PC-3 (cell line): ENCODE measurements at regions not wholly inside any gene's neighbourhood (a gene's known extent, or its start where the extent isn't known, plus 50 kb on each side); places are given as distances from the start of the nearest gene placed in this dataset.

Experiments
- ATAC-seq: fragments of 200-7000 bp; cut with Tn5 transposase; 2 replicates; pipeline ENCODE4 v1.9.1; 2020; ENCODE audit warnings: mild to moderate bottlenecking, moderate library complexity
- BruUV-seq: library from RNA; stranded (reverse); fragments of 400-500 nt; replicated peaks from 2 replicates; lab custom pipeline; 2021; lab: Mats Ljungman, UMichigan
- CTCF ChIA-PET: fragments of 300-600 bp; sonication (Branson Sonifier 250); formaldehyde crosslinking; loops from one replicate; lab custom pipeline; 2022; ENCODE audit warnings: antibody characterized with exemption; lab: Charles Lee
- POLR2A ChIA-PET: fragments of 300-600 bp; sonication (Branson Sonifier 250); formaldehyde crosslinking; loops from one replicate; lab custom pipeline; 2022; ENCODE audit warnings: antibody characterized with exemption; ENCODE audit not compliant: unreplicated experiment; lab: Charles Lee
- DNase-seq: peaks from one replicate; pipeline ENCODE4 v3.0.0-alpha.2; 2015
- H2AFZ ChIP-seq: fragments of 300-600 bp; sonication (generic); 2 replicates; pipeline ENCODE4 v1.6.0; 2016; ENCODE audit warnings: antibody characterized with exemption, low read length
- H3F3A ChIP-seq: fragments of 300-600 bp; sonication (generic); one replicate; pipeline ENCODE4 v1.6.0; 2017; ENCODE audit warnings: antibody characterized with exemption, low read length, control low read depth, mild to moderate bottlenecking; ENCODE audit not compliant: unreplicated experiment
- H3K27ac ChIP-seq: fragments of 300-600 bp; sonication (generic); 2 replicates; pipeline ENCODE4 v1.5.1; 2016; ENCODE audit warnings: mild to moderate bottlenecking, low read length
- H3K27me3 ChIP-seq: fragments of 300-600 bp; sonication (generic); 2 replicates; pipeline ENCODE4 v1.6.1; 2016; ENCODE audit warnings: low read length, mixed read lengths
- H3K36me3 ChIP-seq: fragments of 300-600 bp; sonication (generic); 2 replicates; pipeline ENCODE4 v1.6.1; 2016; ENCODE audit warnings: low read depth, mixed run types, low read length, mixed read lengths
- H3K4me1 ChIP-seq: fragments of 300-600 bp; sonication (generic); 2 replicates; pipeline ENCODE4 v1.5.1; 2016; ENCODE audit warnings: low read length; ENCODE audit not compliant: insufficient read depth
- H3K4me2 ChIP-seq: fragments of 300-600 bp; sonication (generic); 2 replicates; pipeline ENCODE4 v1.6.0; 2016; ENCODE audit warnings: low read length
- H3K4me3 ChIP-seq: fragments of 300-600 bp; sonication (generic); 2 replicates; pipeline ENCODE4 v1.5.1; 2016; ENCODE audit warnings: mild to moderate bottlenecking, low read length, mixed read lengths
- H3K79me2 ChIP-seq: fragments of 300-600 bp; sonication (generic); 2 replicates; pipeline ENCODE4 v1.6.1; 2017; ENCODE audit warnings: low read length, mixed read lengths
- H3K9ac ChIP-seq: fragments of 300-600 bp; sonication (generic); 2 replicates; pipeline ENCODE4 v1.6.0; 2016; ENCODE audit warnings: mild to moderate bottlenecking, low read length
- H3K9me2 ChIP-seq: fragments of 300-600 bp; sonication (generic); replicated peaks from 2 replicates; pipeline ENCODE4 v1.6.1; 2016; ENCODE audit warnings: mixed run types, low read length, mixed read lengths
- H3K9me3 ChIP-seq: fragments of 300-600 bp; sonication (generic); 2 replicates; pipeline ENCODE4 v1.6.1; 2016; ENCODE audit warnings: low read length, mixed read lengths
- H4K20me1 ChIP-seq: fragments of 300-600 bp; sonication (generic); 2 replicates; pipeline ENCODE4 v1.6.1; 2016; ENCODE audit warnings: low read length, mixed read lengths
- EZH2 ChIP-seq: fragments of 300-600 bp; sonication (generic); IDR thresholded peaks from one replicate; pipeline ENCODE4 v1.6.1; 2017; ENCODE audit warnings: antibody characterized with exemption, mild to moderate bottlenecking, low read length; ENCODE audit not compliant: unreplicated experiment
- EZH2phosphoT487 ChIP-seq: fragments of 300-600 bp; sonication (generic); IDR thresholded peaks from 2 replicates; pipeline ENCODE4 v1.6.1; 2018; ENCODE audit warnings: mild to moderate bottlenecking, antibody characterized with exemption, low read length, borderline replicate concordance
- intact Hi-C: fragments of 100-400 bp; cut with micrococcal nuclease; formaldehyde crosslinking; loops from 2 replicates; pipeline ENCODE4 v1.9.0; 2023
- TF ChIP-seq, protein P1 (sequence below): fragments of 300-600 bp; sonication (generic); conservative IDR thresholded peaks from 2 replicates; pipeline ENCODE4 v1.5.1; 2017; ENCODE audit warnings: antibody characterized with exemption, low read depth, mild to moderate bottlenecking, low read length

- no peaks in the 10 kb centered on the region for H4K20me1 ChIP-seq
- ChIA-PET CTCF (no interaction called here), POLR2A (no interaction called here)
- no peaks in the 10 kb centered on the region for H3K79me2 ChIP-seq
- intact Hi-C loops, result no loop called here
- H3K9ac ChIP-seq, result no peak overlapping the region
- H3K9me2 ChIP-seq, result no peaks in the 10 kb centered on the region
- H3K4me3 ChIP-seq, result no peak overlapping the region
- ATAC-seq, result no peak
- DNase-seq, result no peak
- H3K4me1 ChIP-seq, result no peaks in the 10 kb centered on the region
- H2AFZ ChIP-seq, result no peak overlapping the region
- H3F3A ChIP-seq, result no peaks in the 10 kb centered on the region
- BruUV-seq, result no TSS peak
- H3K27me3 ChIP-seq, result no peaks in the 10 kb centered on the region
- TF ChIP-seq EZH2phosphoT487 (no peak), EZH2 (no peak)
- TF ChIP-seq, protein P1, sequence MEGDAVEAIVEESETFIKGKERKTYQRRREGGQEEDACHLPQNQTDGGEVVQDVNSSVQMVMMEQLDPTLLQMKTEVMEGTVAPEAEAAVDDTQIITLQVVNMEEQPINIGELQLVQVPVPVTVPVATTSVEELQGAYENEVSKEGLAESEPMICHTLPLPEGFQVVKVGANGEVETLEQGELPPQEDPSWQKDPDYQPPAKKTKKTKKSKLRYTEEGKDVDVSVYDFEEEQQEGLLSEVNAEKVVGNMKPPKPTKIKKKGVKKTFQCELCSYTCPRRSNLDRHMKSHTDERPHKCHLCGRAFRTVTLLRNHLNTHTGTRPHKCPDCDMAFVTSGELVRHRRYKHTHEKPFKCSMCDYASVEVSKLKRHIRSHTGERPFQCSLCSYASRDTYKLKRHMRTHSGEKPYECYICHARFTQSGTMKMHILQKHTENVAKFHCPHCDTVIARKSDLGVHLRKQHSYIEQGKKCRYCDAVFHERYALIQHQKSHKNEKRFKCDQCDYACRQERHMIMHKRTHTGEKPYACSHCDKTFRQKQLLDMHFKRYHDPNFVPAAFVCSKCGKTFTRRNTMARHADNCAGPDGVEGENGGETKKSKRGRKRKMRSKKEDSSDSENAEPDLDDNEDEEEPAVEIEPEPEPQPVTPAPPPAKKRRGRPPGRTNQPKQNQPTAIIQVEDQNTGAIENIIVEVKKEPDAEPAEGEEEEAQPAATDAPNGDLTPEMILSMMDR, result no peak
- no peaks in the 10 kb centered on the region for H3K9me3 ChIP-seq
- no peaks in the 10 kb centered on the region for H3K36me3 ChIP-seq
- no peak overlapping the region for H3K4me2 ChIP-seq
- H3K27ac ChIP-seq, result no peak overlapping the region
Measured at GRCh38 chr12:17142856-17143255, 536.9 kb upstream of the LMO3 start.

DNA sequence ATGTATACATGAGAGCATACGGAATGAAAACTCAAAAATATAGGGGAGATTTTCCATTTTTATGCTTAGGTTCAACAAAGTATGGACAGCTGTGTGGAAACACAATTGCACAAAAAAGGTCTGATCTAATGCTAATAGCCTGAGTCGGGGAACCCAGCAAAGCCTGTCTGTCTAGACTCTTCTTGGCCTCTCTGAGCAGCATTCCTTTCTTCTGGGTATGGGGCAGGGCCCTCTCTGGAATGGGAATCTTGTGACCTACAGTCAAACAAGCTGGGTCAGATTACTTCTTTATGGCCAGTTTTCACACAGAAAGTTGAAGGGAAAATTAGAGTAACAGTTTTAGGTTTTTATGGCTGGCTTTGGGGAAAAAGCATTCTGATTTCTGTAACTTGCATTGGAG, 534.0 kb upstream of the LMO3 start:
- H2AFZ ChIP-seq, result no peak overlapping the region
- H3K9ac ChIP-seq, result no peak overlapping the region
- H4K20me1 ChIP-seq, result no peaks in the 10 kb centered on the region
- no TSS peak for BruUV-seq
- no peaks in the 10 kb centered on the region for H3K9me2 ChIP-seq
- no peak for TF ChIP-seq EZH2phosphoT487
- TF ChIP-seq, protein P1, result no peak
- no peak for TF ChIP-seq EZH2
- no peaks in the 10 kb centered on the region for H3F3A ChIP-seq
- H3K4me1 ChIP-seq, result no peaks in the 10 kb centered on the region
- ATAC-seq (no peak), DNase-seq (peak; percentile 33)
- H3K9me3 ChIP-seq, result no peaks in the 10 kb centered on the region
- intact Hi-C loops, result no loop called here
- H3K27ac ChIP-seq, result no peak overlapping the region
- CTCF ChIA-PET, result no interaction called here
- POLR2A ChIA-PET, result no interaction called here
- no peak overlapping the region for H3K4me3 ChIP-seq
- H3K36me3 ChIP-seq, result no peaks in the 10 kb centered on the region
- no peaks in the 10 kb centered on the region for H3K79me2 ChIP-seq
- H3K4me2 ChIP-seq, result no peak overlapping the region
- no peaks in the 10 kb centered on the region for H3K27me3 ChIP-seq

DNA sequence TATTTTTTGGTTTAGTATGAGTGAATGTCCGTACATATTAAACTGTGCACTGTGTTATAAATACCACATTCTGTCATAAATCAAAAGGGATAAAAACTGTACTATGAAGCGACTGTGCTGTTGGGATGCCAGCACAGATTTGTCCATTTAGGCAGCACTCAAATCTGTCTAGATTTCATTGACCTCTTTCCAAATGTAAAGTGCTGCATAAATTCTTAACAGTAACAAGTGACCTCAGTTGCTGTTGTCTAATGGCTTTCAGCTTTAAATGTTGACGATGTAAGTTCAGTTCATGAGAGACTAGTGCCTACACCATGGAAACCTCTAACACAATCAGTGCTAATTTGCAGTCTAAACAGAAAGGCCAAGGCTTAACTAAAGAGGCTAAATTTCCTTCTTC, 531.4 kb upstream of the LMO3 start:
- no peak overlapping the region for H3K4me2 ChIP-seq
- no peak for ATAC-seq
- H2AFZ ChIP-seq, result no peak overlapping the region
- H3K4me1 ChIP-seq, result no peaks in the 10 kb centered on the region
- TF ChIP-seq, protein P1, result no peak
- no peak for TF ChIP-seq EZH2phosphoT487
- TF ChIP-seq EZH2, result no peak
- no peak overlapping the region for H3K4me3 ChIP-seq
- H3K27me3 ChIP-seq, result no peaks in the 10 kb centered on the region
- CTCF ChIA-PET, result no interaction called here
- H3K36me3 ChIP-seq, result no peaks in the 10 kb centered on the region
- no peak for DNase-seq
- BruUV-seq, result no TSS peak
- intact Hi-C loops, result no loop called here
- H3K79me2 ChIP-seq, result no peaks in the 10 kb centered on the region
- H3K9me3 ChIP-seq, result no peaks in the 10 kb centered on the region
- H4K20me1 ChIP-seq, result no peaks in the 10 kb centered on the region
- no peaks in the 10 kb centered on the region for H3K9me2 ChIP-seq
- POLR2A ChIA-PET, result no interaction called here
- no peak overlapping the region for H3K27ac ChIP-seq
- H3K9ac ChIP-seq, result no peak overlapping the region
- no peaks in the 10 kb centered on the region for H3F3A ChIP-seq
